H1 (cell line): ENCODE measurements at regions not wholly inside any gene's neighbourhood (a gene's known extent, or its start where the extent isn't known, plus 50 kb on each side); places are given as distances from the start of the nearest gene placed in this dataset.

ENCODE experiments used
- CTCF ChIA-PET: fragments of 300-600 bp; sonication (Branson Sonifier 250); formaldehyde crosslinking; loops from one replicate; lab custom pipeline; 2021; ENCODE audit not compliant: partially characterized antibody; lab: Charles Lee
- POLR2A ChIA-PET: fragments of 300-600 bp; sonication (Branson Sonifier 250); formaldehyde crosslinking; loops from one replicate; lab custom pipeline; 2021; ENCODE audit warnings: inconsistent platforms; ENCODE audit not compliant: partially characterized antibody; lab: Charles Lee
- DNase-seq, 2 experiments: peaks; one replicate each; pipeline versions ENCODE4 v3.0.0 to v3.0.0-alpha.2; 2010 to 2022; ENCODE audit warnings: low spot score in 2 of 2, low read depth in 1 of 2, mixed read lengths in 1 of 2
- FAIRE-seq: peaks from 2 replicates; lab custom pipeline; 2011; peaks lifted over from hg19 to GRCh38; lab: Jason Lieb, UNC
- H2AFZ ChIP-seq: 2 replicates; pipeline ENCODE4 v1.8.1; 2012; ENCODE audit warnings: low read length, inconsistent platforms
- H2AK5ac ChIP-seq: 2 replicates; pipeline ENCODE4 v1.6.1; 2013; ENCODE audit warnings: low read depth, low read length
- H2BK120ac ChIP-seq: replicated peaks from 2 replicates; pipeline ENCODE3; 2013; ENCODE audit warnings: low read depth, low read length, inconsistent platforms
- H2BK12ac ChIP-seq: 2 replicates; pipeline ENCODE4 v1.6.1; 2013; ENCODE audit warnings: low read depth, low read length
- H2BK15ac ChIP-seq: 2 replicates; pipeline ENCODE4 v1.6.1; 2013; ENCODE audit warnings: low read length
- H2BK20ac ChIP-seq: 2 replicates; pipeline ENCODE4 v1.6.1; 2013; ENCODE audit warnings: low read length
- H2BK5ac ChIP-seq: 2 replicates; pipeline ENCODE4 v1.6.1; 2013; ENCODE audit warnings: low read depth, low read length
- H3K14ac ChIP-seq: 2 replicates; pipeline ENCODE4 v1.6.1; 2013; ENCODE audit warnings: inconsistent platforms; ENCODE audit not compliant: insufficient read length
- H3K18ac ChIP-seq: 2 replicates; pipeline ENCODE4 v1.6.1; 2013; ENCODE audit warnings: low read length; ENCODE audit errors: extremely low read depth
- H3K23ac ChIP-seq: 2 replicates; pipeline ENCODE4 v1.6.1; 2013; ENCODE audit warnings: inconsistent platforms; ENCODE audit not compliant: insufficient read length
- H3K23me2 ChIP-seq: 2 replicates; pipeline ENCODE4 v1.6.1; 2013; ENCODE audit warnings: low read depth, low read length
- H3K27ac ChIP-seq: 2 replicates; pipeline ENCODE4 v1.6.1; 2011; ENCODE audit warnings: low read depth, low read length, inconsistent platforms
- H3K27me3 ChIP-seq, 4 experiments: replicated peaks in 1 of 4; 1 replicate in 1 of 4; 2 replicates in 3 of 4; pipeline versions ENCODE4 v1.6.1 to v1.8.1; 2011 to 2013; ENCODE audit warnings: low read length in 3 of 4, mild to moderate bottlenecking in 3 of 4, inconsistent platforms in 2 of 4, mixed read lengths in 2 of 4, moderate library complexity in 1 of 4; ENCODE audit not compliant: control insufficient read depth in 3 of 4, insufficient read depth in 3 of 4; ENCODE audit errors: extremely low read depth in 1 of 4
- H3K36me3 ChIP-seq, 4 experiments: 2 replicates each; pipeline versions ENCODE4 v1.6.1 to v1.8.1; 2011 to 2013; ENCODE audit warnings: mild to moderate bottlenecking in 4 of 4, low read length in 3 of 4, moderate library complexity in 2 of 4, control low read depth in 1 of 4, inconsistent platforms in 1 of 4; ENCODE audit not compliant: insufficient read depth in 4 of 4, control insufficient read depth in 2 of 4
- H3K4ac ChIP-seq: replicated peaks from 2 replicates; pipeline ENCODE3; 2013; ENCODE audit warnings: low read length, low read depth, mixed read lengths, inconsistent platforms; ENCODE audit not compliant: insufficient read length
- H3K4me1 ChIP-seq, 4 experiments: replicated peaks in 1 of 4; 1 replicate in 1 of 4; 2 replicates in 3 of 4; pipeline versions ENCODE4 v1.6.1 to v1.8.1; 2011 to 2013; ENCODE audit warnings: low read length in 3 of 4, inconsistent platforms in 2 of 4, mixed read lengths in 1 of 4; ENCODE audit not compliant: insufficient read depth in 4 of 4, control insufficient read depth in 3 of 4
- H3K4me2 ChIP-seq, 2 experiments: 2 replicates each; pipeline versions ENCODE4 v1.6.1 to v1.8.1; 2011 to 2013; ENCODE audit warnings: low read depth in 2 of 2, low read length in 2 of 2, control low read depth in 1 of 2, inconsistent platforms in 1 of 2, mild to moderate bottlenecking in 1 of 2; ENCODE audit not compliant: insufficient read depth in 1 of 2
- H3K4me3 ChIP-seq, 4 experiments: fragments of 200-600, 300-600 bp in 1 of 4; sonication (generic), shearing (Covaris generic), sonication (Bioruptor Twin) in 1 of 4; 2 replicates each; pipeline versions ENCODE4 v1.5.1 to v1.8.1; 2011 to 2016; ENCODE audit warnings: low read length in 4 of 4, low read depth in 3 of 4, control low read depth in 2 of 4, inconsistent platforms in 2 of 4, mild to moderate bottlenecking in 2 of 4, mixed read lengths in 1 of 4, moderate library complexity in 1 of 4; ENCODE audit not compliant: insufficient read depth in 2 of 4; ENCODE audit errors: extremely low read depth in 1 of 4
- H3K56ac ChIP-seq: replicated peaks from 2 replicates; pipeline ENCODE3; 2013; ENCODE audit warnings: low read depth, mild to moderate bottlenecking, mixed read lengths, low read length, inconsistent platforms; ENCODE audit not compliant: insufficient read length
- H3K79me1 ChIP-seq: 2 replicates; pipeline ENCODE4 v1.6.1; 2013; ENCODE audit warnings: low read depth, low read length, control low read depth
- H3K79me2 ChIP-seq, 2 experiments: 2 replicates each; pipeline versions ENCODE4 v1.6.1 to v1.8.1; 2012 to 2013; ENCODE audit warnings: low read length in 2 of 2, mild to moderate bottlenecking in 2 of 2, inconsistent platforms in 1 of 2; ENCODE audit not compliant: insufficient read depth in 2 of 2, control insufficient read depth in 1 of 2
- H3K9ac ChIP-seq, 4 experiments: replicated peaks in 1 of 4; 1 replicate in 1 of 4; 2 replicates in 3 of 4; pipeline versions ENCODE4 v1.6.1 to v1.8.1; 2011 to 2013; ENCODE audit warnings: low read depth in 3 of 4, low read length in 3 of 4, control low read depth in 2 of 4, mild to moderate bottlenecking in 2 of 4, moderate library complexity in 2 of 4, inconsistent platforms in 1 of 4; ENCODE audit errors: extremely low read depth in 1 of 4
- H3K9me3 ChIP-seq, 2 experiments: 2 replicates each; pipeline versions ENCODE4 v1.6.1 to v1.8.1; 2012 to 2013; ENCODE audit warnings: mild to moderate bottlenecking in 2 of 2, moderate library complexity in 2 of 2, control low read depth in 1 of 2, inconsistent platforms in 1 of 2, low read depth in 1 of 2, low read length in 1 of 2, mixed read lengths in 1 of 2; ENCODE audit not compliant: insufficient read depth in 2 of 2
- H4K20me1 ChIP-seq, 2 experiments: replicated peaks in 1 of 2; 2 replicates each; pipeline versions ENCODE3 to v1.8.1; 2011 to 2013; ENCODE audit warnings: inconsistent platforms in 2 of 2, low read length in 2 of 2, mild to moderate bottlenecking in 1 of 2; ENCODE audit not compliant: insufficient read depth in 2 of 2, control insufficient read depth in 1 of 2
- H4K5ac ChIP-seq: 2 replicates; pipeline ENCODE4 v1.6.1; 2013; ENCODE audit warnings: low read length, low read depth, mixed read lengths, inconsistent platforms; ENCODE audit not compliant: insufficient read length
- H4K8ac ChIP-seq: 2 replicates; pipeline ENCODE4 v1.8.0; 2013; ENCODE audit warnings: mild to moderate bottlenecking, moderate library complexity, low read length, inconsistent platforms; ENCODE audit not compliant: insufficient read depth; ENCODE audit errors: extremely low read depth
- H4K91ac ChIP-seq: replicated peaks from 2 replicates; pipeline ENCODE3; 2013; ENCODE audit warnings: low read length, mixed read lengths, inconsistent platforms; ENCODE audit not compliant: insufficient read length
- BRCA1 ChIP-seq: IDR thresholded peaks from 2 replicates; pipeline ENCODE4 v1.6.1; 2012; ENCODE audit warnings: low read depth, low read length, improper control_type of control experiment
- CHD1 ChIP-seq: IDR thresholded peaks from 2 replicates; pipeline ENCODE4 v1.6.1; 2012; ENCODE audit warnings: low read depth, low read length, improper control_type of control experiment
- CREB1 ChIP-seq: IDR thresholded peaks from 2 replicates; pipeline ENCODE4 v1.6.1; 2012; ENCODE audit warnings: inconsistent platforms
- CTCF ChIP-seq, 3 experiments: IDR thresholded peaks; 1 replicate in 2 of 3; 2 replicates in 1 of 3; pipeline versions ENCODE4 v1.5.1 to v1.6.1; 2011; ENCODE audit warnings: low read length in 3 of 3, mild to moderate bottlenecking in 3 of 3, inconsistent platforms in 2 of 3, low read depth in 1 of 3, moderate library complexity in 1 of 3; ENCODE audit not compliant: insufficient read depth in 1 of 3; ENCODE audit errors: control extremely low read depth in 1 of 3
- EP300 ChIP-seq, 2 experiments: IDR thresholded peaks; 1 replicate in 1 of 2; 2 replicates in 1 of 2; pipeline ENCODE4 v1.6.1; 2011 to 2012; ENCODE audit warnings: low read depth in 2 of 2, low read length in 2 of 2, mild to moderate bottlenecking in 2 of 2, borderline replicate concordance in 1 of 2, inconsistent platforms in 1 of 2, moderate library complexity in 1 of 2
- HDAC2 ChIP-seq, 2 experiments: fragments of 300-600 bp in 1 of 2; sonication (generic) in 1 of 2; IDR thresholded peaks; 2 replicates each; pipeline ENCODE4 v1.6.1; 2011 to 2012; ENCODE audit warnings: low read depth in 2 of 2, low read length in 2 of 2, mild to moderate bottlenecking in 2 of 2, moderate library complexity in 2 of 2, borderline replicate concordance in 1 of 2, inconsistent platforms in 1 of 2
- KDM4A ChIP-seq: IDR thresholded peaks from one replicate; pipeline ENCODE4 v1.7.1; 2012; ENCODE audit warnings: low read depth, mild to moderate bottlenecking, moderate library complexity, low read length, inconsistent platforms; ENCODE audit not compliant: severe bottlenecking
- POLR2AphosphoS5 ChIP-seq: IDR thresholded peaks from 2 replicates; pipeline ENCODE4 v1.6.1; 2011; ENCODE audit warnings: low read depth, low read length
- RFX5 ChIP-seq: IDR thresholded peaks from 2 replicates; pipeline ENCODE4 v1.6.1; 2011; ENCODE audit warnings: low read depth, low read length, improper control_type of control experiment, borderline replicate concordance
- SRF ChIP-seq: IDR thresholded peaks from 2 replicates; pipeline ENCODE4 v1.6.1; 2011; ENCODE audit warnings: mild to moderate bottlenecking, low read depth, low read length, moderate library complexity
- YY1 ChIP-seq: IDR thresholded peaks from 2 replicates; pipeline ENCODE4 v1.6.1; 2011; ENCODE audit warnings: low read depth, mild to moderate bottlenecking, low read length
- ZNF274 ChIP-seq: IDR thresholded peaks from 2 replicates; pipeline ENCODE4 v1.7.0; 2012; ENCODE audit warnings: low read length, borderline replicate concordance; ENCODE audit errors: extremely low read depth
- WGBS, 2 experiments: shearing (Covaris generic) in 1 of 2; methylation state at CpG; one replicate each; pipeline versions ENCODE4 v1.1.6 to v1.1.7; 2013 to 2015; ENCODE audit warnings: low lambda C conversion rate in 2 of 2, mixed read lengths in 2 of 2, inconsistent platforms in 1 of 2, low coverage in 1 of 2, missing lambda C conversion rate in 1 of 2; ENCODE audit not compliant: insufficient replicate concordance in 2 of 2, insufficient coverage in 1 of 2, insufficient read length in 1 of 2; ENCODE audit errors: extremely low coverage in 1 of 2, missing lambda C conversion rate in 1 of 2; 5-methylcytosine and 5-hydroxymethylcytosine counted together

- no peak overlapping the region for H2BK120ac ChIP-seq
- no peak overlapping the region for H2BK15ac ChIP-seq
- no peaks in the 10 kb centered on the region for H3K4me1 ChIP-seq
- no peaks in the 10 kb centered on the region for H3K79me1 ChIP-seq
- no peaks in the 10 kb centered on the region for H3K79me2 ChIP-seq
- CTCF ChIA-PET: interaction anchor here (1.0 kb wide), 1 partner anchor 11 kb away, joined by 3 read pairs; no protein-coding TSS in a partner anchor
- no peak overlapping the region for H3K4me3 ChIP-seq
- H4K91ac ChIP-seq: no peak overlapping the region
- H3K4ac ChIP-seq: no peak overlapping the region
- no peak overlapping the region for H2BK5ac ChIP-seq
- no peak for DNase-seq
- no peak overlapping the region for H2AFZ ChIP-seq
- no peaks in the 10 kb centered on the region for H4K20me1 ChIP-seq
- no peak overlapping the region for H3K27ac ChIP-seq
- no peak overlapping the region for H4K8ac ChIP-seq
- H4K5ac ChIP-seq: no peak overlapping the region
- no peak overlapping the region for H3K18ac ChIP-seq
- no peak for FAIRE-seq
- POLR2A ChIA-PET: no interaction called here
- WGBS, 2 experiments: 83% methylated on average over 3 of the region's 3 CpGs; no CpG with 5 or more reads in 1 of the 2 experiments
- H3K36me3 ChIP-seq: no peaks in the 10 kb centered on the region
- no peaks in the 10 kb centered on the region for H3K23me2 ChIP-seq
- no peak overlapping the region for H3K14ac ChIP-seq
- H3K56ac ChIP-seq: no peak overlapping the region
- H2BK20ac ChIP-seq: no peak overlapping the region
- no peaks in the 10 kb centered on the region; a peak in 1 of 7 replicates for H3K27me3 ChIP-seq
- no peak overlapping the region for H2AK5ac ChIP-seq
- H3K23ac ChIP-seq: no peak overlapping the region
- H3K9ac ChIP-seq: no peak overlapping the region
- H3K4me2 ChIP-seq: no peak overlapping the region
- no peaks in the 10 kb centered on the region for H3K9me3 ChIP-seq
- H2BK12ac ChIP-seq: no peak overlapping the region
- TF ChIP-seq KDM4A: no peak
- TF ChIP-seq CREB1: no peak
- TF ChIP-seq BRCA1: no peak
- no peak for TF ChIP-seq CHD1
- no peak for TF ChIP-seq HDAC2 (IDR thresholded peaks at IDR 0.05; ENCODE audit: borderline replicate concordance in 1 of 2, low read depth in 2 of 2, low read length in 2 of 2)
- TF ChIP-seq CTCF (IDR thresholded peaks at IDR 0.05; ENCODE audit: control extremely low read depth in 1 of 3, insufficient read depth in 1 of 3, low read depth in 1 of 3, low read length in 3 of 3): no peak
- TF ChIP-seq YY1: no peak
- TF ChIP-seq ZNF274: no peak
- no peak for TF ChIP-seq SRF
- TF ChIP-seq EP300 (IDR thresholded peaks at IDR 0.05; ENCODE audit: borderline replicate concordance in 1 of 2, low read depth in 2 of 2, low read length in 2 of 2): no peak
- no peak for TF ChIP-seq POLR2AphosphoS5
- no peak for TF ChIP-seq RFX5
Observed at GRCh38 chr11:25899617-25900160, 432.2 kb upstream of the ANO3 start.
